Myocyte (in vitro differentiated cells): ENCODE measurements at regions not wholly inside any gene's neighbourhood (a gene's known extent, or its start where the extent isn't known, plus 50 kb on each side); places are given as distances from the start of the nearest gene placed in this dataset.

Source experiments
- DNase-seq: peaks from one replicate; pipeline ENCODE4 v3.0.0-alpha.2; 2012; ENCODE audit warnings: low read depth

DNA sequence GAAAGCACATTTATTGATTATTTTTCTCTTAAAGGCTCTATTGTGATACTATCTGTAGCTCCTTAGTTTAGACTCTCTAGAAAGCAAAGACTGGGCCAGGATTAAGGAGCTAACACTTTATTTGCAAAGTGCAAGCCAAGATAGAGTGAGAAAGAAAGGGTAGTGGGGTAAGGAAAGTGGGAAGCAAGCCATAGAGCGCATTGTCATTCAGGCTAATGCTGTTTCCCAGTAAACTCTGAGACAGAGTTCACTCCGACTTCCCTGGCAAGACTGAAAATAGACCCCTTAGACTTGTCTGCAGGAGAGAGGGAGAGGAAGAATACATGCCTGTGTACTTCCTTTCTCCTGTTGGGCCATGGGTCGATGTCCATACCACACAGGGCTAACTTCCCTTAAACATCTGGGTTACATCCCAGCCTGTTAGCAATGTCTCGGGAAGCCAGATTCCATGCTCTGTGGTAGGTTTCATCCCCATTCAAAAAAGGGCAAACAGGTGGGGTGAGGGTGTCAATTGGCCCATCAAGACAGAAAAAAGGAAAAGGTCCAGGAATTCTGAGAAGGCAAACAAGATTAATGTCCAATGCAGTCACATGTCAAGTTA lies 875.8 kb upstream of the CELF2 start:
- DNase-seq: no peak

DNA sequence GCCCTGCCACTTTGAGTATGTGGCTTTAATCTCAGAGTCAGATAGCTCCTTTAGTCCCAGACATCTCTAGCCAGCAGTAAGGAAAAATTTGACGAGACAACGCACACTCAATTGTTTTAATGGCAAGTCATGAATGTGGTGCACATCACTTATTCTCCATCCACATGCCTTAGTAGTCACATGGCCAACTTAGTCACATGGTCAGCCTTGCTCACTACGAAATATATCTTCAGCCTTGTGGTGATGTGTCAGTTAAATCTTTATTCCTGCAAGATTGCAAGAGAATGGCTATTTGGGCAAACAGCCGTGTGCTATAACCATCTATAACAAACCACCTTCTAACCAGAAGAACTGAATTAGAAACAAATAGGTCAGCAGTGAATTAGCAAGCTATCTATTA lies 871.1 kb upstream of the CELF2 start:
- no peak for DNase-seq

DNA sequence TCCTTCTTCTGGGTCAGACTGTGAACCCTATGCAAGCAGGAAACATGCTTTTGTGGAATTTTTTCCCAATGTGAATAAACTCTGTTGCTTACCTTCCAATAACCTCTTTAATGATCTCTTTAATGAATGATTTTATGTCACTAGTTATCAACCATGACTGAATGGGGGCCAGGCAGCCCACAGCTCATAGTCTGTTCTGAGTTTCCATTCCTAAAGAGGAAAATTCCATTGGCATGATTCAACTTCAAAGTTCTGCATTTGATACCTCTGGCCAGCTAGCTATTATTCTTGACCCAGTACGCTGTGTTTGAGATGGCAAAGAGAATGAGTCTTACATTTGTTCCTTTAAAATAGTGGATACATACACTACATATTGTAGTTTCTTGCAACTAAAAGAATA lies 867.8 kb upstream of the CELF2 start:
- no peak for DNase-seq

DNA sequence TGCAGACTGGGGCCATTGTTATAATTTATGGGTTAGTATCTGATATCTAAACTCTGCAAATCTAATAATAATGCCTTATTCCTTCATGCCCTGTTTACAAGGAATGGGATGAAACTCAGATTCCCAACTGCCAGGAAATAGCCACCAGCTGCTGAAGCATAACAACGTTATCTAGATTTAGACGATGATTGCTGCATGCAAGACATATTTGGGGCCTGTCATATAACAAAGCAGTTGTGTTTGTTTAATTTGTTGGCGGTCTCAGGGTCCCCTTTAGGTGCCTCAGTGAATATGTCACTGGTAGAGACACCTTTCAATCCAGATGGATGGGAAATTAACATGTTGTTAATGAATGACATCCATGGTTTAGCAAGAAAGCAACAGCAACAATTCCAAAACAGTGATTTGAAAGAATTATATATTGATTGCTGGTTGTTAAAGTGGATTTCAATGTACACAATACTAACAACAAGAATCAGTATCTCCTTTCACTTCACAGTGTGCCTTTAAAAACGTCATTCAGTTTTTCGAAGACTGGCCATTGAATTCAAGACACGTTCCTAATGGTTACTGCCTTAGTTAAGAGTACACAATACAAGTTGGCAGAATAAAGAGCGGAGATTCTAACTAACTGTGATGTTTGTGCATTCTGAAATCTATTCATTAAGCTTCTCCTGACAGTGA lies 860.6 kb upstream of the CELF2 start:
- DNase-seq: peak; percentile 5

DNA sequence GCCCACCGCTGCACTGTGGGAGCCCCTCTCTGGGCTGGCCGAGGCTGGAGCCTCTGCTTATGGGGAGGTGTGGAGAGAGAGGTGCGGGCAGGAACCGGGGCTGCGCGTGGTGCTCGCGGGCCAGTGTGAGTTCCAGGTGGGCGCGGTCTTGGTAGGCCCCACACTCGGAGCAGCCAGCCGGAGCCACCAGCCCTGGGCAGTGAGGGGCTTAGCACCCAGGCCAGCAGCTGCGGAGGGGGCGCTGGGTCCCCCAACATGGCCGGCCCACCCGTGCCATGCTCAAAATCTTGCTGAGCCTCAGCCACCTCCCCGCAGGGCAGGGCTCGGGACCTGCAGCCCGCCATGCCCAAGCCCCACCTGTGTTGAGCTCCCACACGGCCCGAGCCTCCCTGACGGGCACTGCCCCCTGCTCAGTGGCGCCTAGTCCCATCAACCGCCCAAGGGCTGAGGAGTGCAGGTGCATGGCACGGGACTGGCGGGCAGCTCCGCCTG lies 856.8 kb upstream of the CELF2 start:
- DNase-seq: no peak

DNA sequence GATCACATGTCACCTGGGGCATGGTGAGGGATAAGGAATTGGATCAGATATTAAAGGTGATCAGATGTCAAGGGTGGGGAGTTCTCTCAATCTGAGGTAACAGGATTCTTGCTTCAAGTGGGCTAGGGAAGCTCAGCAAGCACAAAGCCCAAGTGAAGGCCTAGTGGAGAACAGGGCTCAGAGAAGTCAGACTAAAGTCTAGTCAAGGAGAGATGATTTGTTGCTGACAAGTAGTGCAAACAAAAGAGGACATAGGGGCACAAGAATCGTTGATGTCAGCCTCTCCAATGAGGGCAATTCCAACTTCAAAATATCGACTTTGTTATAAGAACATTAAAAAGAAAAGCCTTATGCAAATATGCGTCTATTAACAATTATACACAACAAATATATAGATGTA lies 852.8 kb upstream of the CELF2 start:
- no peak for DNase-seq

DNA sequence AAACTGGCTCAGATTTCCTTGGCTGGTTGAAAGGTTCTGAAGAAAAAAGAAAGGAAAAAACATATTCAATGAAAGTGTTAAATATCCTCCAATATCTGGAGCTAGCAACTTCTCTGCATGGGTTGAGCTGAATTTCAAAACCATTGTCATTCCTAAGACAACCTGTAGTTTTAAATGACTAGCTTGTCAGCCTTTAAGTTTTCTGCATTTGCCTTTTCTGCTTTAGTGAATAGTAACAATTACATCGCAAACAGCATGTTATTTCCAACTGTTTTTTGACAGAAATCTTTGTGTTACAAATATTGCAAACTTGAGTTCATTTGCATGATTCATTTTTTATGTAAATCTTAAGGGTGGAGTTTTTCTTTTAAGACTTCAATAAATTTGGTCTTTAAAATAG lies 852.3 kb upstream of the CELF2 start:
- DNase-seq: no peak

DNA sequence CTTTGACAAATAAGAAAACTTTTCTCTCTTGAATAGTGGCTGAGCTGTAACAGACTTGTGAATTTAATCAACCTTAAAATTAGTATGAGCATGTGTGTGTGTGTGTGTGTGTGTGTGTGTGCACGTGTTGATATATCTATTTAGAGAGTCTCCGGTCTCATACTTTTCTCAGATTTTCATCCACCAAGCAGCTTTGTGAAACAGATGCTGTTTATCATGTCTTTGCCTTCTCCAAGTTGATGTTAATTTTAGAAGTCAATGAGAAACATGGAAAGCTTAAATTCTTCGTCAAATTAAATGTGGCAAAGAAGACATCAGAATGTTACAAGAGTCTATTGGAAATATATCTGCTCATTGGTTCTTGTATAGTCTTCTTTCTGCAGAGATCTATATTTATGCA lies 839.2 kb upstream of the CELF2 start:
- DNase-seq: no peak

DNA sequence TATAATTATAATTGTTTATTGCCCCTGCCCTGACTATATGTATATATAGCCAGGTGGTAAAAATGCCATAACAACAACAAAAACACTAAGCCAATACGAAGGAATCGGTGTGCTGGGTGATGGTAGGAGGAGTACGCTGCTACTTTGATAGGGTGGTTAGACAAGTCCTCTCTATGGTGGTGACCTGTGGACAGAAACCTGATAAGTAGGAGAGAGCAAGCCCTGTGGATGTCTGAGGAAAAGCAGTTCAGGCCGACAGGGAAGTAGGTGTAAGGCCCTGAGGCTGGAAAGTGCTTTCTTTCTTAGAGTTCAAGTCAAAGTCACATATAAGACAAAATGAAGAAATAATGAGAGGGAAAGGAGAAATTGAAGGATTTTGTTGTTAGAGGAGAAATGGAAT lies 823.8 kb upstream of the CELF2 start:
- DNase-seq: peak; percentile 9

DNA sequence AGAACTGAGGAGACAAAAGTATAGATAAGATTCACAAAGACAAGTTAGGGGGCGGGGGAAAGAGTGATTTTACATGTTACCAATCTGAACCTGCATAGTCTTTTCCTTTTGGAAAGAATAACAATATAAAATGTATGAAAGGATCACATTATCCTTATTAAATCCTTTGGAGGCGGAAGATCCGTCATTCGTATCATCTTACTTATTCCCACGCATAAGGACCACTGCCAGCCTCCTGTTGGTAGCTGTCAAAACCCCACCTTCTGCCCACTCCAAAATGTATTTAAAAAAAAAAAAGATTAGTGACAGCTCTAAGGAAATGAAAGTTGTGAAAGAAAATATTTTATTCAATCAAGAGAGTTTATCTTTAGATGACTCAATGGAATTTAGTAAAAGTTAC lies 821.0 kb upstream of the CELF2 start:
- no peak for DNase-seq

DNA sequence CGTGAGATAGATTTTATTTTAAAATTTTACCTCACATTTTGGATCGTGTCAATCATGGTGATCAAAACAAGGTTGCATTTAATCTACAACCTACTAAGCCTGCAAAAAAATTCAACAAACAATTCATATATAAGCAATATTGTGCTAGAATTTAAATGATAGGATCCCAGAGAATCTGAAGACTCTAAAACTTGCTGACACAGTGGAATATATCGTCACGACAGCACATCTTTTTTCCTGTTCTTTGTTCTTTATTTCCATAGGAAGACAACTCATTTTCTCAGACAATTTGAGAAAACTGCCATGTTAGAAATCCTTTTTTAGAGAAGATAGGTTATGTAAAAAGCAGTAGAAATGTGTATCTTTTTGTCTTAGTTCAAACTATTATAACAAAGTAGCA lies 820.2 kb upstream of the CELF2 start:
- no peak for DNase-seq

DNA sequence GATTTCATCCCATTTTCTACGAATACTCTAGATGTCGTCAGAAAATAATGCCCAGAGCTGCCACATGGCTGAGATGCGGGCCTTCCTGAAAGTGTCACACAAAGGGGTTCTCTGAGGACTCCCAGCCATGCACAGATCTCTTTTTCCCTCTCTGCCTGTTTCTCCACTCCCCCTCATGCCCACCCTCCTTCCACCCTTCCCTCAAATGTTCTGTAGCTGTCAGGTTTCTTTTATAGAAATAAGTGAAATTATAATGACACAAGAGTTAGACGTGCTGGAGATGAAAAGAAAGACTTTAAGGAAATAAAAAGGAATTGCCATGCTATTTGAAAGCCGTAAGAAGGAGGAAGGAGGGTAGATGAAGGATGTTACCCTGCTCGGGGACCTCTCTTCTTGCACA lies 819.3 kb upstream of the CELF2 start:
- no peak for DNase-seq

DNA sequence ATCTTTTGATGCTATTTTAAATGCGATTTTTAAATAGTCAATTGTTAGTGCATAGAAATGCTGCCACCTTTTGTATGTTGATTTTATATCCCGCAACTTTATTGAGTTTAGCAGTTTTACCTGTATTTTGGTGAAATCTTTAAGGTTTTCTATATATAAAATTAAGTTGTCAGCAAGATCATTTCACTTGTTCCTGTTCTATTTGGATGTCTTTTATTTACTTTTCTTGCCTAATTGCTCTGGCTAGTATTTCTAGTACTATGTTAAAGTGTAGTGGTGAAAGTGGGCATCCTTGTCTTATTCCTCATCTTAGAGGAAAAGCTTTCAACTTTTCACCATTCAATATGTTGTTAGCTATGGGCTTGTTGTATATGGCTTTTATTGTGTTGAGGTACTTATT lies 813.3 kb upstream of the CELF2 start:
- no peak for DNase-seq

DNA sequence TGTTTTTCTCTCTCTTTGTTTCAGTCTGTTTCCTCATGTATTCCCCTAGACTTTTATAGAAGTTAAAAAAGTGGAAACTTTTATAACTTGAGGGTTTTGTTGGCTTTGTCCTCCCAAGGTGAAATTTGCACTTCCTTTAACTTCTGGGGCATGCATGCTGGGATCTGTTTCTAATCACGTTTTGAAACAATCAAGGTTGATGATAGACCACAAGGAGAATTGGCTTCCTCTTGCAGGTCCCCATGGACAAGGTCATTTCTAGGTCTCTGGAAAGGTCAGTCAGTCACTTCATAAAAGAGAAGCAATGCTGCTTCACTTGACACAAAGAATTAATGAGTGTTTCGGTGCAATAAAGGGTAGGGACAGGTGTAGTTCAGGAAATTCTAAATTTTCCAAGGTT lies 811.8 kb upstream of the CELF2 start:
- DNase-seq: no peak

DNA sequence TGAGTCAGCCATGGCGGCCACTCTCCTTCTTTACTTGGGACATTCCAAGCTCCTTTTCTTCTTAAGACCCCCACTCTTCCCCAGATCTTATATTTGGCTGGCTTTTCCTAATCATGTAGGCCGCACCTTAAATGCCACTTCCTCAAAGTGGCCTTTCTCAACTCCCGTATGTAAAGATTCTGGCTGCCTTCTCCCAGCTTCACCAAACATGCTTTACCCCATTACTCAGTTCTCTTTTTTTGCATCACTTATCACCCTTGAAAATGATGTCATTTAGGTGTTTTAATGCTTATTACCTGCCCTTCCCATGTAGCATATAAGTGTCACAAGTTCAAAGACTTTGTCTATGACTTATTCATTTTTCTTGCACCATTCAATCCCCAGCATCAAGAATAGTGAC lies 810.1 kb upstream of the CELF2 start:
- no peak for DNase-seq

DNA sequence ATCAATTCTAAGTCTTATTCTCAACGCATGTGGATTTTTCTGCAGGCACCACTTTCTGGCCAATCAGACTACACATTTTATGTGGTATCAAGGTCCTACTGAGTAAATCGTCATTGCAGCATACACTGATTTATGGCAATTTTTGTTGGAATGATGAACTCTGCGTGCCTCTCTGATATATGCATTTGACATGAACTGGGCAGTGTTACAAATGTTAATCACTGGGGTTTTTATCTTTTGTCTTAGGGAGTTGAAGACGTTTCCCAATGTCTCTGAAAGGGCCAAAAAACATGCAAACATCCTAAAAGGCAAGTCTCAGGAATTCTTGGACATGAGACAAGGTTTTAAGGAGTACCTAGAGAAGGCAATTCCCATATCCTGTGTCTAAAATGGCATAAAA lies 809.5 kb upstream of the CELF2 start:
- no peak for DNase-seq

DNA sequence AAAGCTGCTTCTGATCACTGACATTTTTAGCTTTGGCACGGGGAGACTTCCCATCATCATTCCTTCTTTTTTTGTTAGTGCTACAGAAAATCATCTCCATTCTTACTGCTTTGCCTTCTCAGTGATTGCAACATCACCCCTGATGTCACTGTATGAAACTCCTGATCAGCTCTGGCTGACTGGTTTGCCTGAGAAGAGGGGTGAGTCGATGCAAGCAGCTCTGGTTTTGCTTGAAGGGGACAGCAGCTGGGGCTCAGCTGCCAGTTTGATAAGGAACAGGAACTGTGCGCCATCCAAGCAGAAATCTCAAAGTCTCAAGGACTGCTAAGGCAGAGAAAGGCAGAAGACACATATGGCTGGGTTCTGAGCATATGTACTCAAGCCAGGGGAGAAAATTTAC lies 808.5 kb upstream of the CELF2 start:
- peak; percentile 54 for DNase-seq

DNA sequence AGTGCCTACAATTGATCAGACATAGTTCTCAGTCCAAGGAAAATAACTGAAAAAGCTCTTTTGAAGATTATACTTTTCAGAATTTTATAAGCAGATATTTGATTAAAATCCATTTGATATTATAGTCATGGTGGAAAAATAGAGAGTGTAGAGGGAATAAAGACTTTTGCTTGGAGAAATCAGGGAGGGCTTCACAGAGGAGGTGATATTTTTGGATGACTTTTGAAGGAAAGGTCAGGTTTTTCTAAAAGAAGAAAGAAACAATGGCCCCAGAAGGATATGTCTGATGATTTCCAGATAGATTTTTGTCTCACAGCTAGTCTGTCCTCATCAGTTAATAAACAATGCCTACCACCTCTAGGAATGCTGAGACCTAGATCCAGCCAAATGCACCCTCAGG lies 806.3 kb upstream of the CELF2 start:
- no peak for DNase-seq

DNA sequence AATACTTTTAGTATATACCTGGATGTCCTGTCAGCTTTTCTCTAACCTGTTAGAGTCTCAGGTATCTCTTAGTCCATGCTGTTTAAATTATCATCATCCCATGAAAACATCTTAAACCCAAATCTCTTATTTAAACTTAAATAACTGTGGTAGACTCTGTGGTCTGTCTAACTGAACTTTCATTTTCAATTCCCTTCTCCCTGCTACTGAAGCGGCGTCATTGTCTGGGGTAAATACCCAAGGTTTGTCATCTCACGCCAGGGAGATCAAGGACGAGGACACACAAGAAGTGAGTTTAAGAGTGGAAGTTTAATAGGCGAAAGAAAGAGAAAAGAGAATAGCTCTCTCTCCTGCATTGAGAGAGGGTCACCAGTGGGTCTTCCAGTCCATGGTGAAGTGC lies 804.4 kb upstream of the CELF2 start:
- no peak for DNase-seq

DNA sequence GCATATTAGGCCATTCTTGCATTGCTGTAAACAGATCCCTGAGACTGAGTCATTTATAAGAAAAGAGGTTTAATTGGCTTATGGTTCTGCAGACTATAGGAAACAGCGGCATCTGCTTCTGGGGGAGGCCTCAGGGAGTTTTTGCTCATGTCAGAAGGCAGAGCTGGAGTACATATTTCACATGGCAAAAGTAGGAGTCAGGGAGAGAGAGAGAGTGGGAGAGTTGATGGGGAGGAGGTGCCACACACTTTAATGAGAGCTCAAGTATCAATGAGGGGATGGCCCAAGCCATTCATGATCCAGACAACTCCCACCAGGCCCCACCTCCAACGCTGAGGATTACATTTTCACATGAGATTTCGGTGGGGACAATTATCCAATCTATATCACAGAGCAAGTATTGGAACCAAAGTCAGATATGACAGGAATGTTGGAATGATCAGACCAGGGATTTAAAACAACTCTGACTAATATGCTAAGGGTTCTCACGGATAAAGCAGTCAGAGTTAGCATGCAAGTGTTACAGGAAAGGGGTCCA lies 795.3 kb upstream of the CELF2 start:
- DNase-seq: peak; percentile 60

DNA sequence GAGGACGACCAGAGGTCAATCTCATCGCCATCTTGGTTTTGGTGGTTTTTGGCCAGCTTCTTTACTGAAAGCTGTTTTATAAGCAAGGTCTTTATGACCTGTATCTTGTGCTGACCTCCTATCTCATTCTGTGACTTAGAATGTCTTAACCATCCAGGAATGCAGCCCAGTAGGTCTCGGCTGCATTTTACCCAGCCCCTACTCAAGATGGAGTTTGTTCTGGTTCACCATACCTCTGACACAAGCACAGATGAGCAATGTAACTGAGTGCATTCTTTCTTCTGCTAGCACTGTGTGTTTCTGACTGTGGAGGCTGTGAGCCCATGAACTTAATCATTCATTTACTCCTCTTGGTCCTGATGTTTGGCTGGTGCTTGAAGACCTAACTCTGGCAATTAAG lies 794.5 kb upstream of the CELF2 start:
- DNase-seq: no peak

DNA sequence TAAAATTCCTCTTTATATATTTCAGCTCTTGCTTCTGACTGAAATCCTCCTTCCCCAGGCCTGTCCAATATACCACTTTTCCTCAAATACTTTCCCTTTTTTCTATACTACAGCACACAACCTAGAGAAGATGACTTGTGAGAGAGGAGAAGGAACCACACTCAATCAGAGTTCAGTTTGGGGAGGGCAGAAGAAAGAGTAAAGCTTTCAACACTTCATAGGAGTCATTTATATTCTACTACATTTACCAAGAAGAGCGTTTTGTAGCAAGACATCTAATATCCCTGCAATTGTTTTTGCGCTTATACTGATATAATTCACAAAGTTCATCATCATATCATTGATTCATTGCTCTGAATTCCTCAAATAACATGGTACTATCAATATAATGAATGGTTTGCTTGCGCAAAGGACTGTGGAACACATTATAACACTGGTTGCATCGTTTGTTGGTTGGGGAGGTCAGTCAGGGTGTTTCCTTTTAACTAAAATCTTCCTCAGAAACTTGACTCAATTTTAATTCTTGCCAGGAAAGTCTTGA lies 792.5 kb upstream of the CELF2 start:
- no peak for DNase-seq

DNA sequence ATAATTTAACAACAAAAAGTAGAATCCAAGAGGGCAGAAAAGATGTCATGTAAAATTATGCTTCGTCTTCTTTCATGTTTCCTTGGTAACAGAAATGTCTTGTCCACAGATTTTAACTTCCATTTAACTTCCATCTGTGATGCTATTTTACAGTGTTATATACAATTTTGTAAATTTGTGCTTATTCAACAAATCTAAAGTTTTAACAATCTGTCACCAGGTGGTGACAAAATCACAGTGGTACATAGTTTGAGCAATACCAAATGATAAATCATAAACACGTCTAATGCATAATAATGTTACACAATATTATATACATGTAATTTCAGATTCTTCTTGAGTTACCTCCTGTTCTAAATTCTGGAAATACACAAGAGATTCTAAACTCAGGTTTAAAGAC lies 784.4 kb upstream of the CELF2 start:
- DNase-seq: no peak
